MM.1S (cell line): ENCODE measurements at regions not wholly inside any gene's neighbourhood (a gene's known extent, or its start where the extent isn't known, plus 50 kb on each side); places are given as distances from the start of the nearest gene placed in this dataset.
A peak's percentile ranks its signal among the peaks of the same experiment; 100 is the strongest.

Experiments used
- DNase-seq: peaks from one replicate; pipeline ENCODE4 v3.0.0-alpha.2; 2015
- H2AFZ ChIP-seq: fragments of 300-600 bp; sonication (generic); 2 replicates; pipeline ENCODE4 v1.6.0; 2016; ENCODE audit warnings: antibody characterized with exemption, low read length
- H3F3A ChIP-seq: fragments of 300-600 bp; sonication (generic); 2 replicates; pipeline ENCODE4 v1.6.1; 2016; ENCODE audit warnings: mild to moderate bottlenecking, antibody characterized with exemption, low read length, moderate library complexity, mixed read lengths; ENCODE audit not compliant: insufficient read depth
- H3K27ac ChIP-seq: fragments of 300-600 bp; sonication (generic); 2 replicates; pipeline ENCODE4 v1.5.1; 2016; ENCODE audit warnings: mild to moderate bottlenecking, low read length
- H3K27me3 ChIP-seq: fragments of 300-600 bp; sonication (generic); replicated peaks from 2 replicates; pipeline ENCODE4 v1.6.0; 2016; ENCODE audit warnings: low read length; ENCODE audit not compliant: insufficient read depth
- H3K36me3 ChIP-seq: fragments of 300-600 bp; sonication (generic); replicated peaks from 2 replicates; pipeline ENCODE4 v1.6.1; 2016; ENCODE audit warnings: mild to moderate bottlenecking, low read length, mixed read lengths; ENCODE audit not compliant: insufficient read depth
- H3K4me1 ChIP-seq: fragments of 300-600 bp; sonication (generic); 2 replicates; pipeline ENCODE4 v1.6.1; 2016; ENCODE audit warnings: low read length, mixed read lengths
- H3K4me2 ChIP-seq: fragments of 300-600 bp; sonication (generic); 2 replicates; pipeline ENCODE4 v1.6.0; 2016; ENCODE audit warnings: low read depth, low read length
- H3K4me3 ChIP-seq: fragments of 300-600 bp; sonication (generic); 2 replicates; pipeline ENCODE4 v1.5.1; 2016; ENCODE audit warnings: low read length, mixed read lengths
- H3K79me2 ChIP-seq: fragments of 300-600 bp; sonication (generic); 2 replicates; pipeline ENCODE4 v1.6.1; 2016; ENCODE audit warnings: mixed run types, low read length, mixed read lengths
- H3K9ac ChIP-seq: fragments of 300-600 bp; sonication (generic); 2 replicates; pipeline ENCODE4 v1.6.1; 2016; ENCODE audit warnings: low read length, mixed read lengths
- H3K9me2 ChIP-seq: fragments of 300-600 bp; sonication (generic); replicated peaks from 2 replicates; pipeline ENCODE4 v1.6.1; 2016; ENCODE audit warnings: mild to moderate bottlenecking, low read length, mixed read lengths; ENCODE audit not compliant: insufficient read depth
- H3K9me3 ChIP-seq: fragments of 300-600 bp; sonication (generic); replicated peaks from 2 replicates; pipeline ENCODE4 v1.6.1; 2016; ENCODE audit warnings: mild to moderate bottlenecking, low read length, mixed read lengths; ENCODE audit not compliant: insufficient read depth
- H4K20me1 ChIP-seq: fragments of 300-600 bp; sonication (generic); 2 replicates; pipeline ENCODE4 v1.6.1; 2016; ENCODE audit warnings: mild to moderate bottlenecking, low read length, moderate library complexity, mixed read lengths; ENCODE audit not compliant: insufficient read depth
- CTCF ChIP-seq: fragments of 300-600 bp; sonication (generic); IDR thresholded peaks from 2 replicates; pipeline ENCODE4 v1.5.1; 2016; ENCODE audit warnings: antibody characterized with exemption, low read length, mixed read lengths
- EZH2 ChIP-seq: fragments of 300-600 bp; sonication (generic); optimal IDR thresholded peaks from 2 replicates; pipeline ENCODE3; 2017; ENCODE audit warnings: low read depth, mild to moderate bottlenecking, antibody characterized with exemption, low read length, mixed read lengths
- EZH2phosphoT487 ChIP-seq: fragments of 300-600 bp; sonication (generic); IDR thresholded peaks from 2 replicates; pipeline ENCODE4 v1.6.1; 2018; ENCODE audit warnings: antibody characterized with exemption, low read length

DNA sequence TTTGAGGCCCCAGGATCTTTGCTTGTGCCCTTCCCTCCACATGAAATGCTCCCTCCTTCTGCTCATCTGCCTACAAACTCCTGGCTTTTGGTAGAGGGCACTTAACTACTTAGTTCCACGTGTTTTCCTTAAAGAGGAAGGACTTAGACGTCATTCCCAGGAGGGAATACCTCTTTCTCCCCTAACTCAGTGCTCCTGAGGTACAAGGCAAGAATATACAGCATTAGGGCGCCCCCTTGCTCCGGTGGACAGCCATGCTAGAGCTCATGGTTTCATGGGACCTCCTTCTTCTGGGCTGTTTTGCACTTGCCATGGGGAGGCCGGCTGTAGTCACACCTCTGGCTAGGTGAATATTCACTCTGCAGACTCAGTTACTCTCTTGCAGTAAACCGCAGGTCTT lies 93.8 kb upstream of the LY86 start:
- Histone ChIP-seq H3K36me3 (no peaks in the 10 kb centered on the region), H3K9me2 (no peaks in the 10 kb centered on the region), H3K27me3 (no peaks in the 10 kb centered on the region), H3K9ac (no peak overlapping the region), H2AFZ (no peak overlapping the region; the same call in 1 of the 2 replicates), H3K4me2 (no peak overlapping the region), H3K4me1 (no peaks in the 10 kb centered on the region), H3K27ac (peak overlapping the region; percentile 38; the same call in 1 of the 2 replicates), H4K20me1 (no peaks in the 10 kb centered on the region), H3K9me3 (no peaks in the 10 kb centered on the region), H3K4me3 (no peak overlapping the region), H3K79me2 (no peaks in the 10 kb centered on the region), H3F3A (no peaks in the 10 kb centered on the region)
- TF ChIP-seq EZH2phosphoT487 (no peak), CTCF (peak; percentile 90)
- peak; percentile 58 for DNase-seq

GRCh38 chr6:6495851-6496250 lies 92.7 kb upstream of the LY86 start:
- H3K4me2 ChIP-seq, result no peak overlapping the region
- no peak overlapping the region for H3K27ac ChIP-seq
- H3K4me3 ChIP-seq, result no peak overlapping the region
- no peaks in the 10 kb centered on the region for H3F3A ChIP-seq
- H3K36me3 ChIP-seq, result no peaks in the 10 kb centered on the region
- no peaks in the 10 kb centered on the region for H3K27me3 ChIP-seq
- no peaks in the 10 kb centered on the region for H3K9me3 ChIP-seq
- DNase-seq, result no peak
- no peaks in the 10 kb centered on the region for H4K20me1 ChIP-seq
- H3K9me2 ChIP-seq, result no peaks in the 10 kb centered on the region
- no peak overlapping the region for H3K9ac ChIP-seq
- no peak for TF ChIP-seq EZH2phosphoT487
- no peak for TF ChIP-seq EZH2
- no peak for TF ChIP-seq CTCF
- no peaks in the 10 kb centered on the region for H3K4me1 ChIP-seq
- no peak overlapping the region for H2AFZ ChIP-seq
- no peaks in the 10 kb centered on the region for H3K79me2 ChIP-seq

GRCh38 chr6:6497541-6497940 lies 91.0 kb upstream of the LY86 start:
- Histone ChIP-seq H3K27ac (no peak overlapping the region), H4K20me1 (no peaks in the 10 kb centered on the region), H2AFZ (no peak overlapping the region), H3K4me1 (no peaks in the 10 kb centered on the region), H3K4me2 (no peak overlapping the region), H3K9me2 (no peaks in the 10 kb centered on the region), H3K79me2 (no peaks in the 10 kb centered on the region), H3K9ac (no peak overlapping the region), H3K4me3 (no peak overlapping the region), H3K27me3 (no peaks in the 10 kb centered on the region), H3K9me3 (no peaks in the 10 kb centered on the region), H3F3A (no peaks in the 10 kb centered on the region), H3K36me3 (no peaks in the 10 kb centered on the region)
- no peak for TF ChIP-seq CTCF
- no peak for TF ChIP-seq EZH2
- TF ChIP-seq EZH2phosphoT487, result no peak
- DNase-seq, result no peak
